ENCODE measurements at regions not wholly inside any gene's neighbourhood (a gene's known extent, or its start where the extent isn't known, plus 50 kb on each side); places are given as distances from the start of the nearest gene placed in this dataset.

DNA sequence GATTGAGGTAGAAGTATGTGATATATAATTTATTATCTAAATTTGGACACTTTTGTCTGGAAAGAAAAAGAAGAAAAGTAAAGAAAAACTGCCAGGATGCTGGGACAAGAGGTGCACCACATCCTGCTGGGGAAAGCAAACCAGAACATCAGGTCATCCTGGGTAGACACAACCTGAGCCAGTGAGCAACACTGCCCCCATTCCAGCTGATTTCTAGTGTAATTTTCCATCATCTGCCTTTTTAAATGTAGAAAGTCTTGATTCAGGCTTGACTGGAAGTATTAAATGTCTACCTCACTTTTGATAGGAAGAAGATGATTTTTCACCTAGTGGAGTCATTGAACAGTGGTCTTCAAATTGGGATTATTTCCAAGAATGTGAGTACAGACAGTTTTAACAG lies 1164.5 kb upstream of the CITED2 start:
- H3K4me2 ChIP-seq (ENCODE audit: low read depth, low read length, poor library complexity, severe bottlenecking): peak overlapping the region; percentile 48
- H3F3A ChIP-seq (ENCODE audit: insufficient read depth): no peaks in the 10 kb centered on the region
- H2AFZ ChIP-seq (ENCODE audit: low read depth, low read length, severe bottlenecking): peak overlapping the region; percentile 42
- H3K9me2 ChIP-seq (replicated peaks; ENCODE audit: insufficient read depth, low read length): no peaks in the 10 kb centered on the region
- no peak overlapping the region for H3K4me3 ChIP-seq (ENCODE audit: insufficient read depth, low read length, poor library complexity, severe bottlenecking)
- no peak overlapping the region for H3K9ac ChIP-seq (ENCODE audit: low read length)
- no peak overlapping the region for H3K27ac ChIP-seq (ENCODE audit: low read depth, low read length)
- no peaks in the 10 kb centered on the region for H3K36me3 ChIP-seq (ENCODE audit: low read length)
- no peaks in the 10 kb centered on the region for H3K9me3 ChIP-seq (ENCODE audit: insufficient read depth, low read length)
- no peaks in the 10 kb centered on the region for H3K79me2 ChIP-seq (ENCODE audit: insufficient read depth, low read length)
- TF ChIP-seq EZH2phosphoT487 (conservative IDR thresholded peaks at IDR 0.05; ENCODE audit: low read length): no peak
- TF ChIP-seq, protein P1, sequence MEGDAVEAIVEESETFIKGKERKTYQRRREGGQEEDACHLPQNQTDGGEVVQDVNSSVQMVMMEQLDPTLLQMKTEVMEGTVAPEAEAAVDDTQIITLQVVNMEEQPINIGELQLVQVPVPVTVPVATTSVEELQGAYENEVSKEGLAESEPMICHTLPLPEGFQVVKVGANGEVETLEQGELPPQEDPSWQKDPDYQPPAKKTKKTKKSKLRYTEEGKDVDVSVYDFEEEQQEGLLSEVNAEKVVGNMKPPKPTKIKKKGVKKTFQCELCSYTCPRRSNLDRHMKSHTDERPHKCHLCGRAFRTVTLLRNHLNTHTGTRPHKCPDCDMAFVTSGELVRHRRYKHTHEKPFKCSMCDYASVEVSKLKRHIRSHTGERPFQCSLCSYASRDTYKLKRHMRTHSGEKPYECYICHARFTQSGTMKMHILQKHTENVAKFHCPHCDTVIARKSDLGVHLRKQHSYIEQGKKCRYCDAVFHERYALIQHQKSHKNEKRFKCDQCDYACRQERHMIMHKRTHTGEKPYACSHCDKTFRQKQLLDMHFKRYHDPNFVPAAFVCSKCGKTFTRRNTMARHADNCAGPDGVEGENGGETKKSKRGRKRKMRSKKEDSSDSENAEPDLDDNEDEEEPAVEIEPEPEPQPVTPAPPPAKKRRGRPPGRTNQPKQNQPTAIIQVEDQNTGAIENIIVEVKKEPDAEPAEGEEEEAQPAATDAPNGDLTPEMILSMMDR (IDR thresholded peaks at IDR 0.05; ENCODE audit: insufficient read depth, low read length, poor library complexity, severe bottlenecking): no peak
- no peaks in the 10 kb centered on the region for H3K27me3 ChIP-seq (ENCODE audit: low read length)
- H4K20me1 ChIP-seq (ENCODE audit: low read depth, low read length): no peaks in the 10 kb centered on the region

DNA sequence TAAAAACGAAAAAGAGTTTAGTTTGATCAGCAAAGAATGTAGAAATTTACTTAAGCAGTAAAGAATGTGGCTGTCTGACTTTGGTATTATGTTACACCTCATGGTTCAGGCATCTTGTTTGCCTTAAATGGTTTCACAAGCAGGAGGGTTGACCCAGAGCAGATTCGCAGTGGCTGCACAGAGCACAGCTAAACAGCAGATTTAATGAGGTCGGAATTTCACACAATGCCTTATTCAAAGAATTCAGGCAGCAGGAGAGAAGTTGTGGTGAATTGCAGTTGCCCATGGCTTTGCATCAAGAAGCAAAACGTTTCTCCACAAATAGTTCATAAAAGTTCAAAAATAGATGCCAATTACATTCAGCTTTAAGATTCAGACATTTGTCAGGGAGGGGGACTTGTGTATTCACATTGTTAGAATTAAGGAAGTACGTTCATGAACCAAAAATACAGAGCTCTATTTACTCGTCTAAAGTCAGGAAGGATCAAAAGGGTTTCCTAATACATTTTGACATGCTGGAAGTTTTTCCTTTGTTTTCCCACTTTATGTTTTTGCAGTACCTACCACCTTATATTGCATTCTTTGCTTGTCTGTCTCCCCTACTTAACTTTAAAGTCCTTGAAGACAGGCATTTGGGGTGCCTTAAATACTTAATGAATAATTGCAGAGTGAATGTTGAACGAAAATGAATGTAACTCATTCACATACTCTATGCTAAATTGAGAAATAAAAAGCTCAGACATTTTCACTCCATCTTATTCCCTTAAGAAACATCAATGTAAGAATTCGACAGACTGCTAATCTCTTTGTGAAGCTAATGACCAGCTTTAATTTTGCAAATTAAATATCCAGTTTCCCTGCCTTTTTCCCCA lies 1163.6 kb upstream of the CITED2 start:
- Histone ChIP-seq H2AFZ (ENCODE audit: low read depth, low read length, severe bottlenecking) (peak overlapping the region; percentile 42), H3F3A (ENCODE audit: insufficient read depth) (no peaks in the 10 kb centered on the region), H4K20me1 (ENCODE audit: low read depth, low read length) (no peaks in the 10 kb centered on the region), H3K27me3 (ENCODE audit: low read length) (no peaks in the 10 kb centered on the region), H3K79me2 (ENCODE audit: insufficient read depth, low read length) (no peaks in the 10 kb centered on the region), H3K9me2 (replicated peaks; ENCODE audit: insufficient read depth, low read length) (no peaks in the 10 kb centered on the region), H3K9me3 (ENCODE audit: insufficient read depth, low read length) (no peaks in the 10 kb centered on the region), H3K9ac (ENCODE audit: low read length) (peak overlapping the region; percentile 13), H3K4me2 (ENCODE audit: low read depth, low read length, poor library complexity, severe bottlenecking) (peak overlapping the region; percentile 48), H3K4me3 (ENCODE audit: insufficient read depth, low read length, poor library complexity, severe bottlenecking) (no peak overlapping the region), H3K27ac (ENCODE audit: low read depth, low read length) (no peak overlapping the region), H3K36me3 (ENCODE audit: low read length) (no peaks in the 10 kb centered on the region)
- TF ChIP-seq, protein P1 (IDR thresholded peaks at IDR 0.05; ENCODE audit: insufficient read depth, low read length, poor library complexity, severe bottlenecking): no peak
- TF ChIP-seq EZH2phosphoT487 (conservative IDR thresholded peaks at IDR 0.05; ENCODE audit: low read length): no peak

DNA sequence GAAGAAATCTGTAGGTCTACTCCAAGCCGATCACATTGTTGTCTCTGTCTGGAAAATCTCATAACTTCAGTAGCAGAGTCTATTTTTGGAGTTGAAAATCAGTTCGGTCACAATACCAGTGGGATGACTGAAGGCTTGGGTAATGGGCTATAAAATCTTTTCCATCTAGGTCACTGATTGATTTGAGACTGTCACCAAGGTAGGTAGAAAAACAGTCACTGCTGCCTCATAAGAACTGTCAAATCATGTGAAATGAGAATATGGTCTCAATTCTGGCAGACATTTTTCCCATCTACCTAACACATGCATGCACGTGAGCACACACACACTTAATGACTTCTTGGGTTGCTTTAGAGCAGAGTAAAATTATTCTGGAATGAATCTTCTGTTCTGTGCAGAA lies 1162.8 kb upstream of the CITED2 start:
- Histone ChIP-seq H3K27me3 (ENCODE audit: low read length) (no peaks in the 10 kb centered on the region), H3K79me2 (ENCODE audit: insufficient read depth, low read length) (no peaks in the 10 kb centered on the region), H2AFZ (ENCODE audit: low read depth, low read length, severe bottlenecking) (peak overlapping the region; percentile 42), H3K9me3 (ENCODE audit: insufficient read depth, low read length) (no peaks in the 10 kb centered on the region), H3K4me3 (ENCODE audit: insufficient read depth, low read length, poor library complexity, severe bottlenecking) (no peak overlapping the region), H4K20me1 (ENCODE audit: low read depth, low read length) (no peaks in the 10 kb centered on the region), H3F3A (ENCODE audit: insufficient read depth) (no peaks in the 10 kb centered on the region), H3K4me2 (ENCODE audit: low read depth, low read length, poor library complexity, severe bottlenecking) (peak overlapping the region; percentile 48), H3K9me2 (replicated peaks; ENCODE audit: insufficient read depth, low read length) (no peaks in the 10 kb centered on the region), H3K27ac (ENCODE audit: low read depth, low read length) (no peak overlapping the region), H3K9ac (ENCODE audit: low read length) (peak overlapping the region; percentile 13; the same call in 1 of the 2 replicates), H3K36me3 (ENCODE audit: low read length) (no peaks in the 10 kb centered on the region)
- TF ChIP-seq, protein P1 (IDR thresholded peaks at IDR 0.05; ENCODE audit: insufficient read depth, low read length, poor library complexity, severe bottlenecking): no peak
- no peak for TF ChIP-seq EZH2phosphoT487 (conservative IDR thresholded peaks at IDR 0.05; ENCODE audit: low read length)
